H9 (cell line): ENCODE measurements at regions not wholly inside any gene's neighbourhood (a gene's known extent, or its start where the extent isn't known, plus 50 kb on each side); places are given as distances from the start of the nearest gene placed in this dataset.

Experiments used
- DNase-seq: peaks from one replicate; pipeline ENCODE4 v3.0.0-alpha.2; 2017
- H2AFZ ChIP-seq: one replicate; pipeline ENCODE4 v1.6.1; 2013; ENCODE audit warnings: mild to moderate bottlenecking, low read length, control low read depth, moderate library complexity
- H2AK5ac ChIP-seq: 2 replicates; pipeline ENCODE4 v1.6.1; 2013; ENCODE audit warnings: low read length, control low read depth, mixed read lengths; ENCODE audit not compliant: insufficient read length
- H2BK120ac ChIP-seq: one replicate; pipeline ENCODE4 v1.6.1; 2013; ENCODE audit warnings: low read depth, mild to moderate bottlenecking, low read length, control low read depth, inconsistent platforms; ENCODE audit not compliant: poor library complexity, severe bottlenecking
- H2BK12ac ChIP-seq: 2 replicates; pipeline ENCODE4 v1.6.1; 2013; ENCODE audit warnings: low read length, control low read depth, mixed read lengths, low read depth; ENCODE audit not compliant: insufficient read length
- H2BK15ac ChIP-seq: 2 replicates; pipeline ENCODE4 v1.6.1; 2013; ENCODE audit warnings: low read depth, low read length, control low read depth
- H2BK20ac ChIP-seq: one replicate; pipeline ENCODE4 v1.6.1; 2013; ENCODE audit warnings: low read depth, mild to moderate bottlenecking, low read length, control low read depth, inconsistent platforms; ENCODE audit not compliant: poor library complexity, severe bottlenecking
- H2BK5ac ChIP-seq: 2 replicates; pipeline ENCODE4 v1.6.1; 2013; ENCODE audit warnings: low read length, control low read depth, mixed read lengths; ENCODE audit not compliant: insufficient read length
- H3K14ac ChIP-seq: 2 replicates; pipeline ENCODE4 v1.6.1; 2013; ENCODE audit warnings: low read length, control low read depth; ENCODE audit not compliant: insufficient read depth
- H3K18ac ChIP-seq: 2 replicates; pipeline ENCODE4 v1.6.1; 2013; ENCODE audit warnings: low read depth, mild to moderate bottlenecking, mixed read lengths, low read length, control low read depth; ENCODE audit not compliant: insufficient read length
- H3K23ac ChIP-seq: 2 replicates; pipeline ENCODE4 v1.6.1; 2013; ENCODE audit warnings: low read length, control low read depth, mixed read lengths, low read depth; ENCODE audit not compliant: insufficient read length
- H3K23me2 ChIP-seq: 2 replicates; pipeline ENCODE4 v1.6.1; 2013; ENCODE audit warnings: low read depth, mild to moderate bottlenecking, mixed read lengths, low read length, control low read depth; ENCODE audit not compliant: insufficient read length, poor library complexity, severe bottlenecking
- H3K27ac ChIP-seq: 2 replicates; pipeline ENCODE4 v1.5.1; 2013; ENCODE audit warnings: low read length, control low read depth, mixed read lengths, low read depth; ENCODE audit not compliant: insufficient read length
- H3K27me3 ChIP-seq: 2 replicates; pipeline ENCODE4 v1.6.1; 2013; ENCODE audit warnings: low read length, control low read depth, inconsistent platforms; ENCODE audit not compliant: insufficient read depth
- H3K4ac ChIP-seq: 2 replicates; pipeline ENCODE4 v1.6.1; 2013; ENCODE audit warnings: low read depth, mild to moderate bottlenecking, control low read depth, inconsistent platforms, low read length, moderate library complexity
- H3K4me1 ChIP-seq: 2 replicates; pipeline ENCODE4 v1.6.1; 2013; ENCODE audit warnings: low read length, control low read depth, inconsistent platforms; ENCODE audit not compliant: insufficient read depth
- H3K4me2 ChIP-seq: 2 replicates; pipeline ENCODE4 v1.6.1; 2013; ENCODE audit warnings: low read length, control low read depth, mixed read lengths; ENCODE audit not compliant: insufficient read length, insufficient read depth
- H3K56ac ChIP-seq: 2 replicates; pipeline ENCODE4 v1.6.1; 2013; ENCODE audit warnings: low read depth, mild to moderate bottlenecking, mixed read lengths, low read length, control low read depth; ENCODE audit not compliant: insufficient read length
- H3K79me1 ChIP-seq: 2 replicates; pipeline ENCODE4 v1.6.1; 2013; ENCODE audit warnings: low read depth, mild to moderate bottlenecking, moderate library complexity, low read length, control low read depth, inconsistent platforms; ENCODE audit not compliant: insufficient read depth, poor library complexity, severe bottlenecking
- H3K79me2 ChIP-seq: 2 replicates; pipeline ENCODE4 v1.6.1; 2013; ENCODE audit warnings: low read length, control low read depth, inconsistent platforms; ENCODE audit not compliant: insufficient read depth
- H3K9ac ChIP-seq: 2 replicates; pipeline ENCODE4 v1.6.1; 2013; ENCODE audit warnings: low read length, control low read depth, mixed read lengths; ENCODE audit not compliant: insufficient read length; ENCODE audit errors: extremely low read depth
- H3K9me3 ChIP-seq: one replicate; pipeline ENCODE4 v1.6.1; 2013; ENCODE audit warnings: low read depth, low read length, inconsistent platforms; ENCODE audit not compliant: control insufficient read depth
- H3T11ph ChIP-seq: one replicate; pipeline ENCODE4 v1.6.1; 2013; ENCODE audit warnings: mild to moderate bottlenecking, low read length, control low read depth, inconsistent platforms
- H4K20me1 ChIP-seq: one replicate; pipeline ENCODE4 v1.6.1; 2013; ENCODE audit not compliant: control insufficient read depth, insufficient read length, insufficient read depth
- H4K5ac ChIP-seq: 2 replicates; pipeline ENCODE4 v1.6.1; 2013; ENCODE audit warnings: low read depth, mild to moderate bottlenecking, mixed read lengths, low read length, control low read depth; ENCODE audit not compliant: insufficient read length
- H4K8ac ChIP-seq: replicated peaks from 2 replicates; pipeline ENCODE4 v1.6.1; 2013; ENCODE audit warnings: low read length, control low read depth, mixed read lengths, low read depth; ENCODE audit not compliant: insufficient read length
- H4K91ac ChIP-seq: 2 replicates; pipeline ENCODE4 v1.6.1; 2013; ENCODE audit warnings: low read depth, mild to moderate bottlenecking, moderate library complexity, mixed read lengths, low read length, control low read depth; ENCODE audit not compliant: insufficient read length
- H3K27ac Mint-ChIP-seq, 3 experiments: 2 replicates in 2 of 3; 3 replicates in 1 of 3; pipeline ENCODE4 v1.8.0; 2020 to 2021; ENCODE audit warnings: mixed read lengths in 3 of 3, mild to moderate bottlenecking in 1 of 3, moderate library complexity in 1 of 3
- H3K27me3 Mint-ChIP-seq: 2 replicates; pipeline ENCODE4 v1.8.0; 2021; ENCODE audit warnings: low read depth, mild to moderate bottlenecking, moderate library complexity, mixed read lengths
- H3K36me3 Mint-ChIP-seq, 3 experiments: 2 replicates in 2 of 3; 3 replicates in 1 of 3; pipeline ENCODE4 v1.8.0; 2020 to 2021; ENCODE audit warnings: low read depth in 3 of 3, mixed read lengths in 3 of 3; ENCODE audit not compliant: insufficient read depth in 1 of 3
- H3K4me1 Mint-ChIP-seq, 2 experiments: 2 replicates each; pipeline ENCODE4 v1.8.0; 2020; ENCODE audit warnings: mixed read lengths in 2 of 2
- H3K4me3 Mint-ChIP-seq, 2 experiments: 2 replicates in 1 of 2; 3 replicates in 1 of 2; pipeline ENCODE4 v1.8.0; 2020 to 2021; ENCODE audit warnings: mild to moderate bottlenecking in 2 of 2, mixed read lengths in 2 of 2, moderate library complexity in 1 of 2
- H3K9me3 Mint-ChIP-seq, 2 experiments: 2 replicates in 1 of 2; 3 replicates in 1 of 2; pipeline ENCODE4 v1.8.0; 2020; ENCODE audit warnings: mild to moderate bottlenecking in 2 of 2, mixed read lengths in 2 of 2, moderate library complexity in 1 of 2
- WGBS: extraction: QIAGEN DNeasy Blood & Tissue Kit; methylation state at CpG from one replicate; pipeline ENCODE4 v1.1.7; 2013; ENCODE audit warnings: missing lambda C conversion rate, low lambda C conversion rate, mixed read lengths; ENCODE audit not compliant: insufficient read length; ENCODE audit errors: extremely low coverage; 5-methylcytosine and 5-hydroxymethylcytosine counted together
- TF ChIP-seq, protein P1 (sequence below): fragments of 200-600 bp; sonication (generic); conservative IDR thresholded peaks from 3 replicates; pipeline ENCODE4 v1.8.0; 2021; ENCODE audit warnings: antibody characterized with exemption, mild to moderate bottlenecking

GRCh38 chr6:40330301-40330721, 256.9 kb downstream of the LRFN2 start:
- H4K20me1 ChIP-seq: no peaks in the 10 kb centered on the region
- H3K56ac ChIP-seq: no peak overlapping the region
- no peaks in the 10 kb centered on the region for H3K9me3 ChIP-seq
- H3K18ac ChIP-seq: no peak overlapping the region
- peak overlapping the region; percentile 39 to 76 (median 40); a peak in 4 of 7 replicates for H3K27ac Mint-ChIP-seq
- no peak overlapping the region for H3K4ac ChIP-seq
- H3K4me1 ChIP-seq: peaks cover 18% of the 10 kb centered on the region; the same call in 1 of the 2 replicates
- no CpG with 5 or more reads among the region's 4 CpGs for WGBS
- H3K14ac ChIP-seq: no peak overlapping the region
- no peaks in the 10 kb centered on the region for H3K79me2 ChIP-seq
- peak; percentile 62 for DNase-seq
- H3K23ac ChIP-seq: no peak overlapping the region
- H4K8ac ChIP-seq: no peak overlapping the region
- H3K23me2 ChIP-seq: no peaks in the 10 kb centered on the region
- no peak overlapping the region for H2AK5ac ChIP-seq
- H2AFZ ChIP-seq: no peak overlapping the region
- no peak overlapping the region for H2BK12ac ChIP-seq
- no peaks in the 10 kb centered on the region for H3K9me3 Mint-ChIP-seq
- no peak overlapping the region for H3K9ac ChIP-seq
- peaks cover 37% of the 10 kb centered on the region for H3K27me3 Mint-ChIP-seq
- H2BK5ac ChIP-seq: no peak overlapping the region
- peak overlapping the region; percentile 19 for H3K4me2 ChIP-seq
- no peak overlapping the region for H3T11ph ChIP-seq
- H3K36me3 Mint-ChIP-seq: no peaks in the 10 kb centered on the region
- no peaks in the 10 kb centered on the region for H3K79me1 ChIP-seq
- no peak overlapping the region for H3K27ac ChIP-seq
- 0 out of 5 replicates have a peak overlapping the region, but pooled peaks of 1 of the 2 experiments have one; percentile 60 for H3K4me3 Mint-ChIP-seq
- no peaks in the 10 kb centered on the region for H3K27me3 ChIP-seq
- H4K5ac ChIP-seq: no peak overlapping the region
- no peak overlapping the region for H2BK15ac ChIP-seq
- H4K91ac ChIP-seq: no peak overlapping the region
- no peak overlapping the region for H2BK20ac ChIP-seq
- H3K4me1 Mint-ChIP-seq: peaks cover 68 to 73% of the 10 kb centered on the region in 2 experiments
- TF ChIP-seq, protein P1, sequence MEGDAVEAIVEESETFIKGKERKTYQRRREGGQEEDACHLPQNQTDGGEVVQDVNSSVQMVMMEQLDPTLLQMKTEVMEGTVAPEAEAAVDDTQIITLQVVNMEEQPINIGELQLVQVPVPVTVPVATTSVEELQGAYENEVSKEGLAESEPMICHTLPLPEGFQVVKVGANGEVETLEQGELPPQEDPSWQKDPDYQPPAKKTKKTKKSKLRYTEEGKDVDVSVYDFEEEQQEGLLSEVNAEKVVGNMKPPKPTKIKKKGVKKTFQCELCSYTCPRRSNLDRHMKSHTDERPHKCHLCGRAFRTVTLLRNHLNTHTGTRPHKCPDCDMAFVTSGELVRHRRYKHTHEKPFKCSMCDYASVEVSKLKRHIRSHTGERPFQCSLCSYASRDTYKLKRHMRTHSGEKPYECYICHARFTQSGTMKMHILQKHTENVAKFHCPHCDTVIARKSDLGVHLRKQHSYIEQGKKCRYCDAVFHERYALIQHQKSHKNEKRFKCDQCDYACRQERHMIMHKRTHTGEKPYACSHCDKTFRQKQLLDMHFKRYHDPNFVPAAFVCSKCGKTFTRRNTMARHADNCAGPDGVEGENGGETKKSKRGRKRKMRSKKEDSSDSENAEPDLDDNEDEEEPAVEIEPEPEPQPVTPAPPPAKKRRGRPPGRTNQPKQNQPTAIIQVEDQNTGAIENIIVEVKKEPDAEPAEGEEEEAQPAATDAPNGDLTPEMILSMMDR: no peak
- H2BK120ac ChIP-seq: no peak overlapping the region
